NT2/D1 (cell line): ENCODE measurements at regions not wholly inside any gene's neighbourhood (a gene's known extent, or its start where the extent isn't known, plus 50 kb on each side); places are given as distances from the start of the nearest gene placed in this dataset.

Experiments used
- SUZ12 ChIP-seq: IDR thresholded peaks from 2 replicates; pipeline ENCODE4 v1.6.1; 2011; ENCODE audit not compliant: insufficient read length, insufficient read depth; ENCODE audit errors: extremely low read depth
- YY1 ChIP-seq: IDR thresholded peaks from 2 replicates; pipeline ENCODE4 v1.6.1; 2011; ENCODE audit not compliant: insufficient read length, insufficient read depth
- ZNF274 ChIP-seq: IDR thresholded peaks from 2 replicates; pipeline ENCODE4 v1.6.1; 2011; ENCODE audit warnings: mild to moderate bottlenecking, low read depth, low read length

DNA sequence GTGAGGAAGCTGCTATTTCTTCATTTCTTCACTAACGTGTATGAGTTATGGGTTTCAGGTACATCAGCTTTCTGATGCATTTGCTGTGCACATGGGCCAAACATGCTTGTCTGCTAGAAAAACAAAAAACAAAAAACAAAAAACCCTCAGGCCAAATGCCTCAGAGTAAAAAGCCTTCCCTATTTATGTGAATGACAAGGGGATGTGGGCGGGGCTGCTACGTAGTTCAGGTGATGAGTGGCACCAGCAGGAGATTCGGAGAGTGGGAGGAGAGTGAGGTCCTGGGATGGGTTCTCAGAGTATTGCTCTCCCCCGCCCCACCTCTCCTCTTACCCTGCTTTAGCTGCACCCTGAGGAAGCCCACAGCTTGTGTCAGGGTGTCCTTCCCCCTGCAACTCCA lies 596.8 kb upstream of the JAG1 start:
- TF ChIP-seq SUZ12 (no peak), ZNF274 (no peak), YY1 (no peak)
